Suprapubic skin (tissue), 4 donors: ENCODE measurements at regions not wholly inside any gene's neighbourhood (a gene's known extent, or its start where the extent isn't known, plus 50 kb on each side); places are given as distances from the start of the nearest gene placed in this dataset.

Experiments
- DNase-seq, 2 donors: peaks; one replicate each; pipeline ENCODE4 v3.0.0-alpha.2; 2019; ENCODE audit warnings: low spot score in 2 of 2
- H3K27ac ChIP-seq: fragments of 200-600 bp; sonication (generic); one replicate; pipeline ENCODE4 v1.5.1; 2019
- H3K27me3 ChIP-seq: fragments of 200-600 bp; sonication (generic); one replicate; pipeline ENCODE4 v1.5.1; 2019
- H3K36me3 ChIP-seq: fragments of 200-600 bp; sonication (generic); one replicate; pipeline ENCODE4 v1.5.1; 2019
- H3K4me1 ChIP-seq: fragments of 200-600 bp; sonication (generic); one replicate; pipeline ENCODE4 v1.5.1; 2019
- H3K4me3 ChIP-seq: fragments of 200-600 bp; sonication (generic); one replicate; pipeline ENCODE4 v1.5.1; 2019; ENCODE audit warnings: mild to moderate bottlenecking
- H3K9me3 ChIP-seq: fragments of 200-600 bp; sonication (generic); one replicate; pipeline ENCODE4 v1.5.1; 2019
- EP300 ChIP-seq: sonication (generic); formaldehyde crosslinking; IDR thresholded peaks from one replicate; pipeline ENCODE4 v1.6.1; 2017; ENCODE audit warnings: antibody characterized with exemption
- POLR2A ChIP-seq, 2 donors: fragments of 450-650 bp; IDR thresholded peaks; one replicate each; pipeline ENCODE4 v1.6.1; 2017; ENCODE audit warnings: antibody characterized with exemption in 2 of 2, mild to moderate bottlenecking in 2 of 2, moderate library complexity in 2 of 2
- POLR2AphosphoS5 ChIP-seq, 3 donors: sonication (generic); formaldehyde crosslinking; IDR thresholded peaks; one replicate each; pipeline ENCODE4 v1.6.1; 2017; ENCODE audit warnings: antibody characterized with exemption in 3 of 3
- WGBS: methylation state at CpG from one replicate; pipeline ENCODE4 v1.1.5; 2018; 5-methylcytosine and 5-hydroxymethylcytosine counted together
- TF ChIP-seq, protein P1 (sequence below), 2 donors: fragments of 200-600 bp in 1 of 2; fragments of 450-650 bp in 1 of 2; sonication (generic) in 1 of 2; IDR thresholded peaks; one replicate each; pipeline ENCODE4 v1.5.1; 2016 to 2019; ENCODE audit warnings: antibody characterized with exemption in 2 of 2, mild to moderate bottlenecking in 1 of 2, moderate library complexity in 1 of 2

DNA sequence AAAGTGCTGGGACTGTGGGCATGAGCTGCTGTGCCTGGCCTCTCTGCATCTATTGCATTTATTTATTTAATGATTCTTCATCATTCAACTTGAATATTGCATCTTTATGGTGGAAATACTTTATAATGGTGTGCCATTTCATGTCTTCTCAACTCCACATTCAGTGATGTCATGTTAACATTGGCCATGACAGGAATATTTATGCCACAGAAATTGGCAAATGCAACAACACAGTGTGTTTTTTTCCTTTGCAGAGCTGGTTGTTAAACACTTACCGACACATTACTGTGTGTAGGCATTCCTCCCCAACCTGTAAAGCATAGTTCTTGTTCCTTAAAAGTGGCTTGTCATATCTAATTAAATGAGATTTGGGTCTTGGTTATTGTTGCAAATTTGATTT, 57.4 kb upstream of the WDR26 start:
- H3K9me3 ChIP-seq = no peaks in the 10 kb centered on the region
- no peaks in the 10 kb centered on the region for H3K27me3 ChIP-seq
- WGBS = 70% methylated on average over 1 of the region's 1 CpG
- TF ChIP-seq, protein P1, sequence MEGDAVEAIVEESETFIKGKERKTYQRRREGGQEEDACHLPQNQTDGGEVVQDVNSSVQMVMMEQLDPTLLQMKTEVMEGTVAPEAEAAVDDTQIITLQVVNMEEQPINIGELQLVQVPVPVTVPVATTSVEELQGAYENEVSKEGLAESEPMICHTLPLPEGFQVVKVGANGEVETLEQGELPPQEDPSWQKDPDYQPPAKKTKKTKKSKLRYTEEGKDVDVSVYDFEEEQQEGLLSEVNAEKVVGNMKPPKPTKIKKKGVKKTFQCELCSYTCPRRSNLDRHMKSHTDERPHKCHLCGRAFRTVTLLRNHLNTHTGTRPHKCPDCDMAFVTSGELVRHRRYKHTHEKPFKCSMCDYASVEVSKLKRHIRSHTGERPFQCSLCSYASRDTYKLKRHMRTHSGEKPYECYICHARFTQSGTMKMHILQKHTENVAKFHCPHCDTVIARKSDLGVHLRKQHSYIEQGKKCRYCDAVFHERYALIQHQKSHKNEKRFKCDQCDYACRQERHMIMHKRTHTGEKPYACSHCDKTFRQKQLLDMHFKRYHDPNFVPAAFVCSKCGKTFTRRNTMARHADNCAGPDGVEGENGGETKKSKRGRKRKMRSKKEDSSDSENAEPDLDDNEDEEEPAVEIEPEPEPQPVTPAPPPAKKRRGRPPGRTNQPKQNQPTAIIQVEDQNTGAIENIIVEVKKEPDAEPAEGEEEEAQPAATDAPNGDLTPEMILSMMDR (IDR thresholded peaks at IDR 0.05) = no peak
- TF ChIP-seq POLR2AphosphoS5 (IDR thresholded peaks at IDR 0.05) (no peak), EP300 (no peak), POLR2A (IDR thresholded peaks at IDR 0.05) (no peak)
- no peak overlapping the region for H3K4me3 ChIP-seq
- H3K4me1 ChIP-seq = peaks cover 3% of the 10 kb centered on the region
- DNase-seq = no peak
- H3K27ac ChIP-seq = no peak overlapping the region
- H3K36me3 ChIP-seq = no peaks in the 10 kb centered on the region

DNA sequence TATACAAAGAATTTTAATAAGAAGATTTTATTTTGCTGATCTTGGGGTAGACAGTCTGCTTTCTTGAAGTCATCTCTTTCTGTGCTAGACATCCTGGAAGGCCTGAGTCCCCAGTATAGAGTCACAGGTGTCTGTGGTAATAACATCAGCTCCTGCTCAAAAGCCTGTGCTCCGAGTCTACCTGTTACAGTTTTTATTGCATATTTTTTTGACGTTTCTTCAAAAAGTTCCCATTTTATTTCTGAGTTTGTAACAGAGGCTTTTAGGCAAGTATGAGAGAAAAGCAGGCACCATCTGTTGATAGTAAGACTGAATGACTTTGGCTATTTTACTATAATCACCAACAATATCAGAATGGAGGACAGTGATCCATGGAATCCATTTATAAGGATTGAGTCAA, 58.0 kb upstream of the WDR26 start:
- Histone ChIP-seq H3K27me3 (no peaks in the 10 kb centered on the region), H3K27ac (no peak overlapping the region), H3K9me3 (no peaks in the 10 kb centered on the region), H3K4me1 (peaks cover 9% of the 10 kb centered on the region), H3K36me3 (no peaks in the 10 kb centered on the region), H3K4me3 (no peak overlapping the region)
- 93% methylated on average over 2 of the region's 2 CpGs for WGBS
- no peak for DNase-seq
- TF ChIP-seq POLR2A (IDR thresholded peaks at IDR 0.05) (no peak), EP300 (no peak), POLR2AphosphoS5 (IDR thresholded peaks at IDR 0.05) (no peak)
- TF ChIP-seq, protein P1 (IDR thresholded peaks at IDR 0.05) = no peak

- H3K4me1 ChIP-seq = peaks cover 15% of the 10 kb centered on the region
- no peak for DNase-seq
- H3K9me3 ChIP-seq = no peaks in the 10 kb centered on the region
- H3K27ac ChIP-seq = no peak overlapping the region
- whole genome bisulfite sequencing = 51% methylated on average over 4 of the region's 4 CpGs
- TF ChIP-seq EP300 (no peak), POLR2AphosphoS5 (IDR thresholded peaks at IDR 0.05) (no peak), POLR2A (IDR thresholded peaks at IDR 0.05) (no peak)
- TF ChIP-seq, protein P1 (IDR thresholded peaks at IDR 0.05) = no peak
- H3K4me3 ChIP-seq = no peak overlapping the region
- no peaks in the 10 kb centered on the region for H3K36me3 ChIP-seq
- no peaks in the 10 kb centered on the region for H3K27me3 ChIP-seq
Observed at GRCh38 chr1:224493269-224493668, 58.7 kb upstream of the WDR26 start.

- no peak overlapping the region for H3K4me3 ChIP-seq
- TF ChIP-seq EP300 = no peak
- TF ChIP-seq POLR2A (IDR thresholded peaks at IDR 0.05) = no peak
- TF ChIP-seq POLR2AphosphoS5 (IDR thresholded peaks at IDR 0.05) = no peak
- TF ChIP-seq, protein P1 (IDR thresholded peaks at IDR 0.05) = no peak
- H3K27me3 ChIP-seq = no peaks in the 10 kb centered on the region
- H3K27ac ChIP-seq = no peak overlapping the region
- 96% methylated on average over 2 of the region's 2 CpGs for WGBS
- no peak for DNase-seq
- peaks cover 26% of the 10 kb centered on the region for H3K4me1 ChIP-seq
- no peaks in the 10 kb centered on the region for H3K36me3 ChIP-seq
- H3K9me3 ChIP-seq = no peaks in the 10 kb centered on the region
Observed at GRCh38 chr1:224494343-224494742, 59.7 kb upstream of the WDR26 start.

DNA sequence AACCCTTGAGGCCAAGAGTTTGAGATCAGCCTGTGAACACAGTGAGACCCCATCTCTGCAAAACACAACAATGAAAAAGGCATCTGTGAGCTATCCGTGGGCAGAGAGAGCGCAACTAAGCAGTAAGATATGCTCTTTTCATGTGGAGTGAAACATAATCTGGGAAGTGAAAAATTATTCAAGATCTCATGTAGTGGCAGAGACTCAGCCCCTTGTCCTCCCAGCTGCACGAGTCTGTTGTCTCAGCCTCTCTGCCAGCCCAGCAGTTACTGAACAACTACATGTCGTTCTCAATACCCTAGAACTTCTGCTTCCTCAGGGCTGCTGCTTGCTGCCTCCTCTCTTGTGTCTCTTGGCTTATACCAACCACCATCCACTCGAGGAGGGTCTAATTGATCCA, 61.3 kb upstream of the WDR26 start:
- WGBS = 78% methylated on average over 5 of the region's 5 CpGs
- H3K27ac ChIP-seq = no peak overlapping the region
- DNase-seq = no peak

More for the DNA sequence above, 61.3 kb upstream of the WDR26 start:
- Histone ChIP-seq H3K36me3 (no peaks in the 10 kb centered on the region), H3K27me3 (no peaks in the 10 kb centered on the region), H3K4me1 (peaks cover 41% of the 10 kb centered on the region), H3K9me3 (no peaks in the 10 kb centered on the region), H3K4me3 (no peak overlapping the region)
- no peak for TF ChIP-seq POLR2AphosphoS5 (IDR thresholded peaks at IDR 0.05)
- no peak for TF ChIP-seq POLR2A (IDR thresholded peaks at IDR 0.05)
- TF ChIP-seq EP300 = no peak
- TF ChIP-seq, protein P1 (IDR thresholded peaks at IDR 0.05) = no peak
